CD14-positive monocyte (primary cell): ENCODE measurements at regions not wholly inside any gene's neighbourhood (a gene's known extent, or its start where the extent isn't known, plus 50 kb on each side); places are given as distances from the start of the nearest gene placed in this dataset.

Experiments
- DNase-seq, 3 donors: peaks; one replicate each; pipeline ENCODE4 v3.0.0-alpha.2; 2011 to 2022
- H2AFZ ChIP-seq: 2 replicates; pipeline ENCODE4 v1.6.0; 2012; ENCODE audit warnings: mild to moderate bottlenecking, low read depth, low read length, inconsistent platforms; ENCODE audit not compliant: insufficient read depth, poor library complexity, severe bottlenecking
- H3K27ac ChIP-seq, 2 donors: 1 replicate in 1 of 2; 2 replicates in 1 of 2; pipeline ENCODE4 v1.5.1; 2012 to 2013; ENCODE audit warnings: low read length in 2 of 2, control low read depth in 1 of 2, inconsistent platforms in 1 of 2, low read depth in 1 of 2, mild to moderate bottlenecking in 1 of 2
- H3K27me3 ChIP-seq, 2 donors: one replicate each; pipeline versions ENCODE4 v1.6.0 to v1.6.1; 2011 to 2013; ENCODE audit warnings: low read length in 2 of 2; ENCODE audit not compliant: control insufficient read depth in 2 of 2, insufficient read depth in 2 of 2
- H3K36me3 ChIP-seq, 2 donors: replicated peaks in 1 of 2; 1 replicate in 1 of 2; 2 replicates in 1 of 2; pipeline versions ENCODE4 v1.5.1 to v1.6.1; 2012 to 2013; ENCODE audit warnings: low read length in 2 of 2, control low read depth in 1 of 2, inconsistent platforms in 1 of 2, mild to moderate bottlenecking in 1 of 2; ENCODE audit not compliant: insufficient read depth in 2 of 2, control insufficient read depth in 1 of 2
- H3K4me1 ChIP-seq, 2 donors: 1 replicate in 1 of 2; 2 replicates in 1 of 2; pipeline versions ENCODE4 v1.5.1 to v1.6.1; 2012 to 2013; ENCODE audit warnings: low read length in 2 of 2, control low read depth in 1 of 2, inconsistent platforms in 1 of 2, mild to moderate bottlenecking in 1 of 2, moderate library complexity in 1 of 2; ENCODE audit not compliant: insufficient read depth in 2 of 2, control insufficient read depth in 1 of 2
- H3K4me2 ChIP-seq: replicated peaks from 2 replicates; pipeline ENCODE3; 2012; ENCODE audit warnings: low read length, moderate library complexity, mild to moderate bottlenecking; ENCODE audit not compliant: poor library complexity, severe bottlenecking; ENCODE audit errors: extremely low read depth
- H3K4me3 ChIP-seq, 3 experiments: fragments of 200-600 bp in 1 of 3; sonication (generic) in 1 of 3; replicated peaks in 1 of 3; 1 replicate in 2 of 3; 2 replicates in 1 of 3; pipeline ENCODE4 v1.5.1; 2011 to 2013; ENCODE audit warnings: low read length in 3 of 3, mild to moderate bottlenecking in 3 of 3, control low read depth in 2 of 3, low read depth in 2 of 3, inconsistent platforms in 1 of 3, moderate library complexity in 1 of 3
- H3K79me2 ChIP-seq: 2 replicates; pipeline ENCODE4 v1.6.0; 2012; ENCODE audit warnings: mild to moderate bottlenecking, control low read depth, inconsistent platforms, low read length, moderate library complexity; ENCODE audit not compliant: insufficient read depth
- H3K9ac ChIP-seq: 2 replicates; pipeline ENCODE4 v1.6.0; 2017; ENCODE audit warnings: low read length, mild to moderate bottlenecking; ENCODE audit not compliant: insufficient read depth, poor library complexity, severe bottlenecking
- H3K9me3 ChIP-seq, 2 donors: replicated peaks in 1 of 2; 1 replicate in 1 of 2; 2 replicates in 1 of 2; pipeline versions ENCODE4 v1.5.1 to v1.6.1; 2012 to 2013; ENCODE audit warnings: low read length in 2 of 2, control low read depth in 1 of 2; ENCODE audit not compliant: control insufficient read depth in 1 of 2, insufficient read depth in 1 of 2
- H4K20me1 ChIP-seq: 2 replicates; pipeline ENCODE4 v1.6.0; 2012; ENCODE audit warnings: mild to moderate bottlenecking, low read length, control low read depth, moderate library complexity; ENCODE audit not compliant: insufficient read depth
- H3K27ac Mint-ChIP-seq, 7 donors: one replicate each; pipeline ENCODE4 v1.8.0; 2020; ENCODE audit warnings: mild to moderate bottlenecking in 7 of 7, mixed read lengths in 7 of 7, moderate library complexity in 6 of 7, inconsistent platforms in 2 of 7
- H3K27me3 Mint-ChIP-seq, 3 donors: one replicate each; pipeline ENCODE4 v1.8.0; 2021 to 2022; ENCODE audit warnings: low read depth in 3 of 3, mild to moderate bottlenecking in 3 of 3, mixed read lengths in 3 of 3, moderate library complexity in 3 of 3, inconsistent platforms in 1 of 3
- H3K36me3 Mint-ChIP-seq, 2 donors: one replicate each; pipeline ENCODE4 v1.8.0; 2020; ENCODE audit warnings: mixed read lengths in 2 of 2, inconsistent platforms in 1 of 2, mild to moderate bottlenecking in 1 of 2
- H3K4me1 Mint-ChIP-seq: one replicate; pipeline ENCODE4 v1.8.0; 2020; ENCODE audit warnings: mild to moderate bottlenecking, mixed read lengths
- H3K4me3 Mint-ChIP-seq, 2 donors: one replicate each; pipeline ENCODE4 v1.8.0; 2020; ENCODE audit warnings: mild to moderate bottlenecking in 2 of 2, mixed read lengths in 2 of 2, moderate library complexity in 1 of 2
- H3K9me3 Mint-ChIP-seq, 7 donors: one replicate each; pipeline ENCODE4 v1.8.0; 2020 to 2022; ENCODE audit warnings: mixed read lengths in 7 of 7, mild to moderate bottlenecking in 6 of 7, moderate library complexity in 6 of 7, inconsistent platforms in 2 of 7
- CTCF ChIP-seq: fragments of 200-600 bp; IDR thresholded peaks from one replicate; pipeline ENCODE4 v1.8.0; 2022; ENCODE audit warnings: antibody characterized with exemption, mild to moderate bottlenecking
- WGBS: methylation state at CpG from one replicate; pipeline ENCODE4 v1.1.5; 2013; ENCODE audit warnings: missing lambda C conversion rate; ENCODE audit not compliant: insufficient coverage; 5-methylcytosine and 5-hydroxymethylcytosine counted together
- intact Hi-C, 2 donors: fragments of 100-400 bp; cut with micrococcal nuclease; formaldehyde crosslinking; loops; one replicate each; pipeline versions ENCODE4 v1.15.0 to v1.15.1; 2023

- intact Hi-C loops = no loop called here
Measured at GRCh38 chr1:82398357-82398756, 597.6 kb downstream of the ADGRL2 start.

DNA sequence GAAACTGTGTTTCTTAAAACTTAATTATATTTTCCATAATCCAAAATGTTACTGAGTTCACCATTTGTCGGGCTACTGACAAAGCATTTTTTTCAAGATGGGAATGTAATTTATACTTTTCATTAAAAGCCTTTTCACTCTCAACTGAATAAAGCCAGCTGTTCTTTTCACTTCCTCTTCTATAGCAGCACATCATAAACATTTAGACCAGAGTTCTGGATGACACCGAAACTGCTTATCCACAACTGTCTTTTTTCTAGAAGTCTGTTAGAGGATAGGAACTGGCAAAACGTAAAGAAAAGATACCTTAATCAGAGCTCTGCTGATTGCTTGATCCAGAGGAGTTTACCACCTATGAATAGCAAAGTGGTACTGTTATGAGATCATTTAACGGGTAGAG lies 594.7 kb downstream of the ADGRL2 start:
- Mint-ChIP-seq H3K36me3 (no peaks in the 10 kb centered on the region), H3K4me3 (no peak overlapping the region), H3K27ac (no peak overlapping the region), H3K9me3 (peaks cover 0 to 3% (median 0%) of the 10 kb centered on the region in 7 donors), H3K27me3 (no peaks in the 10 kb centered on the region), H3K4me1 (peaks cover 4% of the 10 kb centered on the region)
- no peak for DNase-seq
- no CpG with 5 or more reads among the region's 4 CpGs for WGBS
- no peaks in the 10 kb centered on the region for H3K9me3 ChIP-seq
- H2AFZ ChIP-seq = no peak overlapping the region
- no peak overlapping the region for H3K27ac ChIP-seq
- no peaks in the 10 kb centered on the region for H3K4me1 ChIP-seq
- no peak for TF ChIP-seq CTCF
- no peak overlapping the region for H3K4me3 ChIP-seq
- no peak overlapping the region for H3K9ac ChIP-seq
- no peak overlapping the region for H3K4me2 ChIP-seq
- intact Hi-C loops = no loop called here
- no peaks in the 10 kb centered on the region for H3K27me3 ChIP-seq
- no peaks in the 10 kb centered on the region for H4K20me1 ChIP-seq
- H3K79me2 ChIP-seq = no peaks in the 10 kb centered on the region
- no peaks in the 10 kb centered on the region for H3K36me3 ChIP-seq

More at GRCh38 chr1:82398357-82398756, 597.6 kb downstream of the ADGRL2 start:
- no peak overlapping the region for H3K4me2 ChIP-seq
- no peak overlapping the region for H3K4me3 ChIP-seq
- Mint-ChIP-seq H3K27ac (no peak overlapping the region), H3K27me3 (no peaks in the 10 kb centered on the region), H3K4me3 (no peak overlapping the region), H3K36me3 (no peaks in the 10 kb centered on the region), H3K4me1 (peaks cover 4% of the 10 kb centered on the region), H3K9me3 (peaks cover 0 to 4% (median 0%) of the 10 kb centered on the region in 7 donors)
- H4K20me1 ChIP-seq = no peaks in the 10 kb centered on the region
- H3K27ac ChIP-seq = no peak overlapping the region
- H3K9ac ChIP-seq = no peak overlapping the region
- no peak for DNase-seq
- no peaks in the 10 kb centered on the region for H3K79me2 ChIP-seq
- no peaks in the 10 kb centered on the region for H3K9me3 ChIP-seq
- no peaks in the 10 kb centered on the region for H3K36me3 ChIP-seq
- H3K4me1 ChIP-seq = no peaks in the 10 kb centered on the region
- H3K27me3 ChIP-seq = no peaks in the 10 kb centered on the region
- no peak for TF ChIP-seq CTCF
- H2AFZ ChIP-seq = no peak overlapping the region
